Motor neuron (in vitro differentiated cells): ENCODE measurements at regions not wholly inside any gene's neighbourhood (a gene's known extent, or its start where the extent isn't known, plus 50 kb on each side); places are given as distances from the start of the nearest gene placed in this dataset.
"Not testable (repeated sequence)": the region's sequence is repeated elsewhere in the genome, so short reads cannot be mapped to it uniquely, and the experiment has no call there.

Experiments
- ATAC-seq, 8 experiments: fragments of 200-7000 bp; cut with Tn5 transposase; replicated peaks in 6 of 8; 2 replicates each; pipeline ENCODE4 v1.8.0; 2021; ENCODE audit warnings: mild to moderate bottlenecking in 8 of 8, moderate library complexity in 8 of 8
- H3K27ac ChIP-seq, 2 donors: fragments of 250-450 bp; sonication (Bioruptor Pico); 2 replicates each; pipeline ENCODE4 v1.9.0; 2021; ENCODE audit warnings: antibody characterized with exemption in 2 of 2, mild to moderate bottlenecking in 2 of 2, moderate library complexity in 1 of 2
- H3K4me1 ChIP-seq, 2 donors: fragments of 250-450 bp; sonication (Bioruptor Pico); replicated peaks in 1 of 2; 2 replicates each; pipeline ENCODE4 v1.6.1; 2021; ENCODE audit warnings: antibody characterized with exemption in 2 of 2, mild to moderate bottlenecking in 2 of 2, moderate library complexity in 1 of 2
- H3K4me3 ChIP-seq, 5 donors: fragments of 250-450 bp; sonication (Bioruptor Pico); 2 replicates each; pipeline ENCODE4 v1.9.0; 2021; ENCODE audit warnings: antibody characterized with exemption in 5 of 5, mild to moderate bottlenecking in 5 of 5, moderate library complexity in 4 of 5
- WGBS, 10 experiments: fragments of 450-650 bp; shearing (Covaris generic); methylation state at CpG; one replicate each; pipeline ENCODE4 v1.0.0; 2022; 5-methylcytosine and 5-hydroxymethylcytosine counted together
- in situ Hi-C, 9 experiments: fragments of 400-800 bp; cut with MboI; loops; one replicate each; pipeline ENCODE4 v1.15.0; 2021; ENCODE audit warnings: low sequenced_read_pairs in 9 of 9, low pct_unique_long_range_greater_than_20kb in 2 of 9; ENCODE audit not compliant: unreplicated experiment in 9 of 9

GRCh38 chr22:15880926-15881325 is 191.1 kb downstream of the POTEH start:
- ATAC-seq, in situ Hi-C loops, H3K4me3 ChIP-seq, H3K4me1 ChIP-seq, H3K27ac ChIP-seq: not testable (repeated sequence)
- no CpG with 5 or more reads among the region's 11 CpGs for WGBS, 10 experiments

GRCh38 chr22:15904326-15904725 is 214.5 kb downstream of the POTEH start:
- ATAC-seq, H3K4me3 ChIP-seq, H3K4me1 ChIP-seq, H3K27ac ChIP-seq, in situ Hi-C loops: not testable (repeated sequence)
- no CpG with 5 or more reads among the region's 2 CpGs for WGBS, 10 experiments

- H3K4me1 ChIP-seq, ATAC-seq, H3K4me3 ChIP-seq, in situ Hi-C loops, H3K27ac ChIP-seq: not testable (repeated sequence)
- WGBS, 10 experiments: no CpG with 5 or more reads among the region's 1 CpG
These were observed 221.9 kb downstream of the POTEH start for GRCh38 chr22:15911704-15912103.

GRCh38 chr22:15919120-15919519 is 229.3 kb downstream of the POTEH start:
- no CpG with 5 or more reads among the region's 2 CpGs for WGBS, 10 experiments
- ATAC-seq, H3K27ac ChIP-seq, H3K4me3 ChIP-seq, H3K4me1 ChIP-seq, in situ Hi-C loops: not testable (repeated sequence)

DNA sequence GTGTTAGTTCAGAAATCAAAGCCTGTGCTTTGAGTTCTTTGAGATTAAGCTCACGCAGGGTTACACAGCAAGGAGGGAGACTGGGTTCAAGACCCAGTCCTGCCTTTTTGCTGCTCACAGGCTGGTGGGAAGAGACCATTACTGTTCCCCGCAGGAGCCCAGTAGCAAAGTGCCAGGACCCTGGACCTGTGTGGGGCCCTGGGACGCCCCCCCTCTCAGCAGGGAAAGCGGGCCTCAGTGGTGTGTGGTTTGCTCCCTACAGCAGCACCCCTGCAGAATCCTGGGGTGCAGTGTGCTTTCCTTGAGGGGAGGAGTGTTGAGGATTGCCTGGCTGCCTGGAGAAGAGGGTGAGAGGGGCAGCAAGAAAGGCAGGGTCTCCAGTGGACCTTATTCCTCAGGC is 231.1 kb downstream of the POTEH start:
- H3K27ac ChIP-seq, H3K4me1 ChIP-seq, ATAC-seq, H3K4me3 ChIP-seq, in situ Hi-C loops: not testable (repeated sequence)
- no CpG with 5 or more reads among the region's 4 CpGs for WGBS, 10 experiments

DNA sequence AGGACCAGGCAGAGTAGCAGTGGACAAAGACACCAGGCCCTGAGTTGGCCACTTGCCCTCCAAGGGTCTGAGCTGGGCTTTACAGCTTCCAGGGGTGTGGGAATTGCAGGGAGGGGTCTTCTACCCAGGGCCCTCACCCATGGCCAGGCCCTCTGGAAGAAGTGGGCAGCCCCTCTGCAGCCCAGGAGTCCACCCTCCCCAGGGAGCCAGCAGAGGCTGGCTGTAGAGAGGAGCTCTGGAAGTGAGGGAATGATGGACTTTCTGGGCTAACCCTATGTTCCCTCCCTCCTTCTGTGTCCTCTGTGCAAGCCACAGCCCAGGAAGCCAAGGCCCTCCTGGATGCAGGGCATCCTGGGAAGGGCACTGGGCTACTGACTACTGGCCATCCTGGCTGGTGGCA is 232.3 kb downstream of the POTEH start:
- ATAC-seq, H3K4me3 ChIP-seq, in situ Hi-C loops, H3K4me1 ChIP-seq, H3K27ac ChIP-seq: not testable (repeated sequence)

GRCh38 chr22:15922666-15923065 is 232.8 kb downstream of the POTEH start:
- in situ Hi-C loops, H3K27ac ChIP-seq, ATAC-seq, H3K4me1 ChIP-seq, H3K4me3 ChIP-seq: not testable (repeated sequence)
- no CpG with 5 or more reads among the region's 5 CpGs for WGBS, 10 experiments

GRCh38 chr22:15924820-15925219 is 235.0 kb downstream of the POTEH start:
- H3K4me1 ChIP-seq, in situ Hi-C loops, H3K27ac ChIP-seq, H3K4me3 ChIP-seq, ATAC-seq: not testable (repeated sequence)
- no CpG with 5 or more reads among the region's 2 CpGs for WGBS, 10 experiments

- H3K4me3 ChIP-seq, H3K4me1 ChIP-seq, H3K27ac ChIP-seq, in situ Hi-C loops, ATAC-seq: not testable (repeated sequence)
- WGBS, 10 experiments: 81% methylated on average over 3 of the region's 5 CpGs; no CpG with 5 or more reads in 9 of the 10 experiments
These were observed 237.3 kb downstream of the POTEH start for GRCh38 chr22:15927172-15927571.
